ENCODE measurements at regions not wholly inside any gene's neighbourhood (a gene's known extent, or its start where the extent isn't known, plus 50 kb on each side); places are given as distances from the start of the nearest gene placed in this dataset.
"Not testable (repeated sequence)": the region's sequence is repeated elsewhere in the genome, so short reads cannot be mapped to it uniquely, and the experiment has no call there.

DNA sequence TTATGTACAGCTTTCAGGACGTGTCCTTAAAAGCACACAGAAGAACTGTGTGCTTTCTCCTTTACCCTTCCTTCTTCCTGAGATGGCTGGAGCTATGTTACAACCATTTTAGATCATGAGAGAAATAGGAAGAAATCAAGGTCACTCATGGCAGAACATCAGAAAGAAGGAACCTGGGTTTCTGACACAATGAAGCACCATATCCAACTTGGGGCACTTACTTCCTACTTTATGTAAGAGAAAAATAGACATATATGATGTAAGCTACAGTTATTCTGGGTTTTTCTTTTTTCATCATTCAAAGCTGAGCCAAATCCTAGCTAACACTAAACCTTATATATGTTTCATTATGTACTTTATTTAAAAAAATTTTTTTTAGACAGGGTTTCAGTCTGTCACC is 79.5 kb downstream of the FAM161A start:
- DNase-seq (ENCODE audit: low read depth): no peak

DNA sequence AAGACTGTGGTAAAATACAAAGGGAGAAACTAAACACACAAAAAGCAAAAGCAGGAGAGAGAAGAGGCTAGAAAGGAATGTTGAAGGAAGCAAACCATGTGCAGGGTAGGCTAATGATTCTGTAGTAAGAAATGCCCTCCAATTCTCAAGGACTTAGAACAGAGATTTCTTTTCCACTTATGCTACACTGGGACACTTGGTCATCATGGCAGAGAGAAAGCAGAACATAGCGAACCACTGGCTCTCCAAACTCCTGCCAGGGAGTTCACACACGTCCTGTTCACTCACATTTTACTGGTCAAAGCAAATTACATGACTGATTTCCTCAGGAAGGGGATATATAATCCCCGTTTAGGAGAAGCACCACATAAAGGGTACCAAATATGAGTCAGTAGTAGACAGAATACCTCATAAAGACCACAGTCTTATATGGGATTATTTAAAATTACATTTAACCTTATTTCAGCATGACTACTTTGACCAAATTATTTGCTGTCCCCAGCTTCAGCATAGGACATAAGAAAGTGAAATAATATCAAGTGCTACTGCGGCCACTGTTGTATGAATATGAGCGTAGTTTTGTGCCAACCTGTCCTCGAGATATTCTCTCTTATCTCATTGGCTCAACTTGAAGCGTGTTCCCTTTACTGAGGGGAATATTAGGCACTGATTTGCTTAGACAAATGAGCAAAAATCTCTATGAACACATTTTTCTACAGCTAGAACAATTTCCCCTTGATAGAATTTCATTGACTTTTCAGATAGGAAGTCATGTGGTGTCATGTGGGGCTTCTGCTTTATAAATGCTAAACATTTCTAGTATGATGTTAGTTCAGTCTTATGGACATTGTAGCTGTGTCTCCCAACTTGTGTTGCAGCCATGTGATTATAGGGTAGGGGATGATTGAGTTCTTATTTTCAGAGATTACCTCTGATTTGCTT is 81.7 kb downstream of the FAM161A start:
- no peak for DNase-seq (ENCODE audit: low read depth)

DNA sequence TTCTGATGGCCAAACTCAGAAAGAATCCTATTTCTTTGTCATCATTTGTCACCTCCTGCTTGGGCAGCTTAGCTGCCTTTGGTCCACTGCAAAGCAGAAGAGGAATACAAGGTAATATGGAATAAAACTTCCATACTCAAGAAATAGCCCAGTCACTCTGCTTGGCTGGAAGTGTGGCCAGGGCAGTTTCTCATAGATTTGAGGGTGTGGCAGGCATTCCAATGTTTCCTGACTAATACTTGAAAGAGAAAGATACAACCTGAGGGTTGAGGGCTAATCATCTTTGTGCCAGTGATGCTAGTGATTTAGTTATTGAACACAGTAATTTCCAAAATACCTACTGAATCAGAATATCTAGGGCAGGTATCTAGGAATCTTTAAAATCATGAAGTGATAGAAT is 83.1 kb downstream of the FAM161A start:
- DNase-seq (ENCODE audit: low read depth): no peak

DNA sequence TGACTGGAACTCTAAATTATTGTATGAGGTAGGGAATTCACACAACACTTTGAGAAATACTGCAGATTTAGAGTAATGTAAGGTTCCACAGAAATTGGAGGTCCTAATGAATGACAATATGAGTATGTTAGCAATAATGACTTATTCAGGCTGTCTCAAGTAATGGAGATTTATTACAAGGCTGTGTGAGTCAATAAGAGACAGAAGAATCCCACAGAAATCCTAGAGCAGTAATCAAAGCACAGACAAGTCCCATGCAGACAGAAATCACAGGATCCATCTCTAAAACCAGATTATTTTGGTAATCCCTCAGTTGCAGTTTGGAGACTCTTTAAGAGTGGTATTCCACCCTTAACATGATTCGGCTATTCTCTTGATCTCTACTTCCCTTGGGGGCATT is 83.6 kb downstream of the FAM161A start:
- DNase-seq (ENCODE audit: low read depth): no peak

DNA sequence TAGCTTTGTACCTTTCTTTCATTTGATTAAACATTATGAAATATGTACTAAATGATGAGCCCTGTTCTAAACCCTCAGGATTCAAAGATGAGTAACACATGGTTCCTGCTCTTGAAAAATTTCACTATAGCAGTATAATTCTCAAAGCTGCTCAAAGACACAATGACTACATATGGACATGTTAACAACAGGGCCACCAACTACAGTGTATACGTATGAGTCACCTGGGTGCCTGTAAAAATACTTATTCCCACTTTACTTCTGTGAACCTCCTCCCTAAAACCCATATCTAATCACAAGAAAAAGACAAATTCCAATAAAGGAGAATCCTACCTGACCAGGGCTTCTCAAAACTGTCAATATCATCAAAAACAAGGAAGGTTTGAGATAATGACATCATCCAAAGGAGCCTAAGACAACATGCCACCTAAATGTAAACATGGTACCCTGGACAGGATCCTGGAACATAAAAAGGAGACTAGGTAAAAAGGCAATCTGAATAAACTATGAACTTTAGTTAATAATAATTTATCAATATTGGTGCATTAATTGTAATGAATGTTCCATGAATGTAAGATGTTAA is 84.7 kb downstream of the FAM161A start:
- DNase-seq (ENCODE audit: low read depth): no peak

DNA sequence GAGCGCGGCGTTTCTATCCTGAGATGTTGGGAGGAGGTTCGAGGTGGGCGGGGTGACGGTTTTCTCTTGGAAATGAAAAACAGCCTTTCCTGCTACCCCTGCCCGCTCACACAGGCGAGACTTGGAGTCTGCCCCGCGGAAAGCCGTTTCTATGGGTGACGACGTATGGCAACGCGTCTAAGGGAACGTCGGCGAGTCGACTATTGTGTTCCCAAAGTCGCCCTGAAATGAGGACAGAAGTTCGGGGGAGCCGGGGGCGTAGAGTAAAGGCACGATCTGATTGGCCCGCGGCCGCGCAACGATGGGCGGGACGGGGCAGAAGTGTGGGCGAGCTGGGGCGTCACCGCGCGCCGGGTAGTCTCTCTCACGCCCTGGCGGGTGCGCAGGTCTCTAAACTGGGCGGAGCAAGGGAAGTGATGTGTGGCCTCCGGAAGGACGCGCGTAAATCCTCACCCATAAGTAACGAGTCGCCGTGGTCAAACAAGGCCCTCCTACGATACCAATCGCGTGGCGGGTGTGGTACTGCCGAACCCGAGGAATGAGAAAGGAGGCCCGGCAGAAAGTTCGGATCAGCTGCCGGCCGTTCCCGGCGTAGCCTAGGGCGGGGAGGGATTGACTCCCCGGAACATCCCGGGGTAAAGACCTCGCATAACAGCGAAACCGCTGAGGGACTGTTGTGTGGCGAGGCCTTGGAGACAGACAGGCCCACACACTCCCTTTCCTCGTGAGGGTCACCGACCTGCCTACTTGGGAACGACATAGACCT is 89.6 kb downstream of the FAM161A start:
- peak; percentile 92 for DNase-seq (ENCODE audit: low read depth)

DNA sequence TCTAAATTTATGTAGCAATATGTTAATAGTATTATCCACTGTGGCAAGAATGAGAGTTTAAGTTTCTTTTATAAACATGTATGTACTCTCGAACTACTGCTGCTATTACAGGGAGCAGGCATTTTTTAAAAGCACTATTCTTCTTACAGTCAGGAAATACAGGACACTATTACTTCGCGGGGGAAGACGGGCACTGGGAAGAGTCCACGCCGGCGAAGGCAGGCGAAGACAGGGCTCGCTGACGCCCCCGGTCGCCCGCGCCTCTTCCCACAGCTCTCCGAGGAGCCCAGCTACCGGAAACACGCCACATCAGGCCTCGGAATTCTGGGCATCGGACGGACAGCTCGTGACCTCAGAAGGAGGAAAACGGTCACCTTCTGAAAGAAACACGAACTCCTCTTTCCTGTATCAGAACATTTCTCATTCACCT is 90.2 kb downstream of the FAM161A start:
- DNase-seq (ENCODE audit: low read depth): no peak

DNA sequence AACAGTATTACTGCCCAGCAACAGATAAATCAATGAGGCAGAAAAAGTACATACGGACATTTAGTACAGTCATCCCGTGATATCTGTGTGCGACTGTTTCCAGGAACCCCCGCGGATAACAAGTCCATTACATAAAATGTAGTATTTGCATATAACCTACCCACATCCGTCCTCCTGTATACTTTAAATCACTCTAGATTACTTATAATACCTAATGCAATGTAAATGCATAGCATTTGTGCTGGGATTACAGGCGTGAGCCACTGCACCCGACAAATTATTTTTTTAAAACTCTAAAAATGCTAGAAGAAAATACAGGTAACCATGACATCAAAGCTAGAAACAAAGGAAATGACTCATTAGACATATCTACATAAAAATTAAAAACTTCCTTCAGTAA is 91.6 kb downstream of the FAM161A start:
- DNase-seq (ENCODE audit: low read depth): no peak

DNA sequence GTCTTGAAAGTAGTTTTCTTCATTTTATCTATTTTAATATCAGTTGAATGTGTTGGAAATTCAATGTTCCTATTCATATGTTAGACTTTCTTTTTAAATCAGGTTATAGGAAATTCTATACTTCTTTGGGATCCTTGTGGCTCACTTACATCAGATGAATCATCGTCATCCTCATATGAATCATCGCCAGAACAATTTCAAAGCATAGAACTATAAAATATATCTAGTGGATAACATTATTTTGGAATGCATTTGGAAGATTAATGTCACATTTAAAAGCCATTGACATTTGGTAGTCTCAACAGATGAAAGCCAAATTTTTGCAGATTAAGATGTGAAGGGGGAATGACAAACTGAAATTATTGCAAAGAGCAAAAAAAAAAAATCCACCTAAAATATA is 94.1 kb downstream of the FAM161A start:
- no peak for DNase-seq (ENCODE audit: low read depth)

DNA sequence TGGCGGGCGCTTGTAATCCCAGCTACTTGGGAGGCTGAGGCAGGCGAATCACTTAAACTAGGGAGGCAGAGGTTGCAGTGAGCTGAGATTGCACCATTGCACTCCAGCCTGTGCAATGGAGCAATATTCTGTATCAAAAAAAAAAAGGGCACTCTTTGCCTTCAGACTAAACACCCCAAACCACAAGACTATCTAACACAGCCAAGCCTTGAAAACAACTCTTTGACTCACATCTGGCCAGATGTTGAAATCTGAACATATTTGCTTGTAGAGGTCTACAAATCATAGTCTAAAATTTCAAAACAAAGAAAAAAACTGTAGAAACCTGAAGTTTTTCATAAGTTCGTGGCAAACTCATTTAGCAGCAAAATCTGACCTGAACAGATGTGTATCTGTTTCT is 94.9 kb downstream of the FAM161A start:
- DNase-seq (ENCODE audit: low read depth): no peak

DNA sequence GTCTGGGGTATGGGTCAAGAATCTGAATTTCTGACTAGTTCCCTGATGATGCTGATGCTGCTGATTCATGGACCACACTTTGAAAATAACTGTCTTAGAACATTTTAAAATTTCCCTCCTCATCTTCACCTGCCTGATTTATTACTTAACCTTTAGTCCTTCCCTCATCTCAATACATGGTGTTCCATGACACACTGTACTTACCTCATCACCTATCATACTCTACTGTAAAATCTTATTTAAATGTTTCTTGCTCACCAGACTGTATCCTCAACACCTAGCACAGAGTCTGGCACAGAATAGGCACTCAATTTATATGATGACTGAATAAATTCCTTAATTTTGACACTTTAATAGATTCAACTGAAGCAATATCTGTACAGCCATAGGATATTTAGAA is 95.7 kb downstream of the FAM161A start:
- no peak for DNase-seq (ENCODE audit: low read depth)

DNA sequence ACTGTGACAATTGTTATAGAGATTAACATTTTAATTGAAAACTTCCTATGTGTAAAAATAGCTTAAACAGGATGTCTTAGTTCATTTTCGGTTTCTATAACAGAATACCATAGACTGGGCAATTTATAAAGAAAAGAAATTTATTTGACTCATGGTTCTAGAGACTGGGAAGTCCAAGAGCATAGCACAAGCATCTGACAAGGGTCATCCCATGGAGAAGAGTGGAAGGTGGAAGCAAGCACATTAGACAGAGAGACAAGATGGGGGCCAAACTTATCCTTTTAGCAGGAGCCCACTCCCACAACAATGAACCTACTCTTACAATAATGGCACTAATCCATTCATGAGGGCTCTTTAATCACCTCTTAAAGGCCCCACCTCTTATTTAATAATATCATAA is 100.3 kb downstream of the FAM161A start:
- no peak for DNase-seq (ENCODE audit: low read depth)

DNA sequence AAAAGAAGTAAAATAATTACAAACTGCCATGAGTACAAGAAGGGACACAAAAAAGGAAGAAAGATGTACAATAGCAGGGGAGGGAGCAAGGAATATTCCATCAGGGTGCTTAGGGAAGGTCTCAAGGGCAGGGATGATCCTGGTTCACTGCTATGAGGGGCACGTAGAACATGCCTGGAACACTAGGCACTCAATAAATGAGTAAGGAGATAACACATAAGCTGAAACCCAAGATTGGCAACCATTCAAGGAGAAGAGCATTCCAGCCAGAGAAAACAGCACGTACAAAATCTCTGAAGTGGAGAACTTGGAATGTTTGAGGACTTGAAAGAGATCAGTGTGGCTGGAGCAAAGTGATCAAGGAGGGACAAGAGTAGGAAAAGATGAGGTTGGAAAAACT is 103.2 kb downstream of the FAM161A start:
- no peak for DNase-seq (ENCODE audit: low read depth)

DNA sequence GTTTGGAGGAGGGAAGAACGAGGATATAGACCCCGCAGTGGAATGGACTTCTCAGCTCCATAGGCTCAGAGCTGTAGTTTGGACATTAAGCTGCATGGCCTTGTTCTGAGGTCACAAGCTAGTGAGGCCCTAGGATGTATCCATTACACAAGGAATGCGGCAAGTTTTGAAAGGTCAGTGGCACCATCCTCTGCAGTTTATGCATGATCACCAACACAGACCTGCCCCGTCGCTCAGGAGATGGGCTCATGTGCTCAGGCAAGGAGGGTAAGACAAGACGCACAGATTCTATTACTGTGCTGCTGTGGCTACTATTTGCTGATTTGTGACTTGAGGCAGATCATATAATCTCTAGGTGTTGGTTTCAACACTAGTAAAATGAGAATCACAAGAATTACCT is 110.9 kb downstream of the FAM161A start:
- no peak for DNase-seq (ENCODE audit: low read depth)

DNA sequence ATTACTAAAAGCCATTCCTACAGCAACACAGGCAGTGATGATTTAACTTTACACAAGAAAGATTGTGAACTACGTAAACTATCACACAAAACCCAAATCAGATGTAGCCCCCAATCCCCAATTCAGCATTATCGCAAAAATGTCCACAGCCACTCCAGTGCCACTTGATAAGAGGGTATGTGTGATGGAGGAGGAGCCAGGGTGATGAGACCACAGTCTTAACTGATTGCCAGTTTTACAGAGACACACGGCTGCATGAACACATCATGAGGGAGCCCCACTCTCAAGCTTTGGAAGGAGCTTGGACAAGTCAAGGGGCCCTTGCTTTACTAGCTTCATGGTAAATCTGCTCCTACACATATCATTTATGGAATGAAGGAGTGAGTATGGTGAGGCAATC is 116.0 kb downstream of the FAM161A start:
- DNase-seq (ENCODE audit: low read depth): no peak

DNA sequence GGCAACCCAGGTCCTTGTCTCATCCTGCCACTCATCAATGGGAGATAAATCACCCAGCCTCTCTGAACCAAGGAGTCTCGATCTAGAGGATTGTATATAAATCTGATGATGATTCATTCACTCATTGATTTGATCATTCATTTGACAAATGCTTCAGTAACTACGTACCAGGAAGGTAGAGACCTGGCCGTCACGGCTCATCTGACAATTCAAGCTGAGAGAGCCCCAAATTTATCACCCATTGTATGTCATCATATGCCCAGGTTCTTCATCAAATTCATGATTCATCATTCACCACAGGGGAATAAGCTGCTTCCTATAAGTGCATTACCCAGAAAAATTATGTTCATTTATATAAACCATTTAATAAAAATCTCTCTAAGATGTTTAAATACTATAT is 116.9 kb downstream of the FAM161A start:
- DNase-seq (ENCODE audit: low read depth): no peak

DNA sequence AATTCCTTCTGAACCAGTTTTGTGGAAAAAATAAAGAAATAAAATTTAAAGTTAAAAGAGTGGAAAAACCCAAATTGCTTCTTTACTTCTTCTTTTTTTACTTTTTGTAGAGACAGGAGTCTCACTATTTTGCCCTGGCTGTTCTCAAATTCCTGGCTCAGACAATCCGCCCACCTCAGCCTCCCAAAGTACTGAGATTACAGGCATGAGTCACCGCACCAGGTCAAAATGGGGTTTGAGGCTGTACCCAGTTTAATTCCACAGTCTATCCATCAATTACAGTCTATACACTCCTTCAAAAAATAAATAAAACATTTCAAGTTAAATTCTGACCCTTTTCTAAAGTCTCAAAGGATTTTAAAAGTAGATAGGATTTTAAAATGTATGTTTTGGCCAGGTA is 120.3 kb downstream of the FAM161A start:
- no peak for DNase-seq (ENCODE audit: low read depth)

DNA sequence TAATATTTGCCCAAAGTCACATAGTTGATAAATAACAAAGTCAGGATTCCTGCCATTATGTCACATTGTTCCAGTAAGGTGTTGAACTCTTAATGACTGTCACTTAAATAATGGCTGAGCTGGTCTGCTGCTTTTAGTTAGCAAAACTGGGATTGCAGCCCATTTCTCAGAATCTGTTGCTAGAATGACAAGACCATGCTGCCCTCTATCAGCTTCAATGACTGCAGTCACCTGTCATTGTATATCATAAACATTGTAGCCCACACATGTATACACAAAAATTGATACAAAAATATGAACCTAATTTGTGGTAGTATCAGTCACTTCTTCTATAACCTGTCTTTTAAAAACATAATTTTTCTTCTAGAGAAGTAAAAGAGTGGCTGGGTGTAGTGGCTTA is 121.1 kb downstream of the FAM161A start:
- no peak for DNase-seq (ENCODE audit: low read depth)

DNA sequence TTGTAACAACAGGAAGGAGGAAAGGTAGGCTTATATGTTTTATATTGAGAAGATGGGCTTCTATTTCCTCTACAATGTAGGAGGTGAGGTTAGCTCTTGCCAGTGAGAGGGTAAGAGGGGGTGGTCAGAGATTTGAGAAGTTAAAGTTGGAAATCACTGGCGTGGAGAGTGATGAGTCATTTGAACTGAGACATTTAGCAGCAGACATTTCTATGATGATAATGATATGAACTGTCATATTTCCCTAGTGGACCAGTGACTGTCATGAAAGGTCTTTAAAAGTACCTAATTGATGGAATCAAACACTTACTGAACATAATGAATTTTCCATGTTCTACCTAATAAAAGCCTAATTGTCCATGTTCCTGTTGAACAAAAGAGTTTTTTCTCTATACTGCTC is 126.1 kb downstream of the FAM161A start:
- DNase-seq (ENCODE audit: low read depth): no peak

DNA sequence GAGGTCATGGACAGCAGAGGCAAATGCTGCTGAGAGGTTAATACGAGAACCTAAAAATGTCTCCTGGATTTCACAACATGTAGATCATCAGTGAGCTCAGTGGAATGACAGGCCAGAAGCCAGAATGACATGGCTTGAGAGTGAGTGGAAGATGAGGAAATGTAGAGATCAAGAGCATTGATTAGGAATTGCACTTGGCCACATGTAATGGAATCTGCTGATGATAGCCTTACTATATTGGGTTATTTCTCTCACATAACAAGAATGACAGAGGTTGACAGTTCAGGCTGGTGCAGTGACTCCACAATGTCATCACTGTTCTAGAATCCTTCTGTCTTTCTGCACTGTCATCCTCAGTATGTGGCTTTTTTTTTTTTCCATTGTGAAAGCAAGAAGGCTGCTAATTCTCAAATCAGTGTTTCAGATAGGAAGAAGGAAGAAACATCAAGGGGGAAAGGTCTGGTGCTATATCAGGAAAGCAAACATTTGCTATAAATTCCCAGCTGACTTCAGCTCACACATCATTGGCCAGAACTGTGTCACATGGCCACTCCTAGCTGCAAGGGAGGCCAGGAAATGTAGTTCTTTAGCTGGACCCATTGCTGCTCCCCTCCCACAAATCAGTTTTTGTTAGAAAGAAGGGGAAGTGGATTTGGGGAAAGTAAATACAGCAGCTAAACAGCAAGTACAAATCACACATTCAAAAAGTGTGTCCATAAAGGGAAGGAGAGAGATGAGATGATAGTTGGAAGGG is 127.2 kb downstream of the FAM161A start:
- no peak for DNase-seq (ENCODE audit: low read depth)

DNA sequence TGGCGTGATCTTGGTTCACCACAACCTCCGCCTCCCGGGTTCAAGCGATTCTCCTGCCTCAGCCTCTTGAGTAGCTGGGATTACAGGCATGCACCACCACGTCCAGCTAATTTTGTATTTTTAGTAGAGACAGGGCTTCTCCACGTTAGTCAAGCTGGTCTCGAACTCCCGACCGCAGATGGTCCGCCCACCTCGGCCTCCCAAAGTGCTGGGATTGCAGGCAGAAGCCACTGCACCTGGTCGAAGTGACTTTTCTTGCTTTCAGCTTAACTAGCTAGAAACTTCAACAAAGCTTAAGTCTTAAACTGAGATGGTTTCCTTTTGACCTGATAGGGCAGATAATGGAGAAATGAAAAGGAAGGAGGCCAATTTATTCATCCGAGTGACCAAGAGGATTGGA is 130.5 kb downstream of the FAM161A start:
- not testable (repeated sequence) for DNase-seq (ENCODE audit: low read depth)

DNA sequence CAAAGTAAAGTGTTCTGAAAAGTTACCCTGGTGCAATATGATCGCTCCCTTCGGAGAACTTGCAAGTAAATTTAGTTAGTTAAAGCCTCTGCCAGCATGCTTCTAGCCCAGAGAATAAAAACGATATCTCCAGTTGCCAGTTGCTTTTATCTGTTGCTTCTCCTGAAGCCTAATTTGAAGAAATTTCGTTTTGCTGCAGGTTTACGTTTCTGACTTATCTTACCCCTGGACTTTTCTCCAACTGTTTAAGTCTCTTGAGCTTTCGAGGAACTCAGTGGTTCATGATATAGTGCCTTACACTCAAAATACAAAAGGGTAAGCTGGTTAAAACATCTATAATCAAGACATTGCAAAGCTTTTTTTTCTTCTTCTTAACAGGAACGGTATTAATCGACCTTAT is 131.1 kb downstream of the FAM161A start:
- DNase-seq (ENCODE audit: low read depth): no peak
